ENCODE measurements at regions not wholly inside any gene's neighbourhood (a gene's known extent, or its start where the extent isn't known, plus 50 kb on each side); places are given as distances from the start of the nearest gene placed in this dataset.

GRCh38 chr1:99163671-99164070, 100.6 kb upstream of the PLPPR4 start:
- Histone ChIP-seq H3K27ac (ENCODE audit: low read length) (no peak overlapping the region), H3K36me3 (ENCODE audit: control insufficient read depth in 2 of 2, insufficient read depth in 2 of 2, low read length in 2 of 2) (no peaks in the 10 kb centered on the region), H3K9me3 (ENCODE audit: control insufficient read depth in 2 of 2, low read length in 2 of 2) (no peaks in the 10 kb centered on the region), H3K4me3 (ENCODE audit: low read length in 2 of 2) (no peak overlapping the region), H3K4me1 (ENCODE audit: control insufficient read depth, insufficient read depth, low read length) (no peaks in the 10 kb centered on the region), H3K9ac (ENCODE audit: low read length in 2 of 2) (no peak overlapping the region), H3K27me3 (ENCODE audit: control insufficient read depth in 1 of 2, insufficient read depth in 2 of 2, low read length in 2 of 2) (no peaks in the 10 kb centered on the region)

- H3K4me1 ChIP-seq (ENCODE audit: control insufficient read depth, insufficient read depth, low read length): no peaks in the 10 kb centered on the region
- no peaks in the 10 kb centered on the region for H3K9me3 ChIP-seq (ENCODE audit: control insufficient read depth in 2 of 2, low read length in 2 of 2)
- H3K36me3 ChIP-seq (ENCODE audit: control insufficient read depth in 2 of 2, insufficient read depth in 2 of 2, low read length in 2 of 2): no peaks in the 10 kb centered on the region
Measured at GRCh38 chr1:99170516-99170915, 93.8 kb upstream of the PLPPR4 start.

GRCh38 chr1:99171184-99171813, 93.0 kb upstream of the PLPPR4 start:
- H3K4me1 ChIP-seq (ENCODE audit: control insufficient read depth, insufficient read depth, low read length): no peaks in the 10 kb centered on the region
- no peak overlapping the region for H3K27ac ChIP-seq (ENCODE audit: low read length)
- no peak overlapping the region for H3K9ac ChIP-seq (ENCODE audit: low read length in 2 of 2)
- no peak overlapping the region for H3K4me3 ChIP-seq (ENCODE audit: low read length in 2 of 2)
- H3K9me3 ChIP-seq (ENCODE audit: control insufficient read depth in 2 of 2, low read length in 2 of 2): no peaks in the 10 kb centered on the region
- H3K27me3 ChIP-seq (ENCODE audit: control insufficient read depth in 1 of 2, insufficient read depth in 2 of 2, low read length in 2 of 2): no peaks in the 10 kb centered on the region
- no peaks in the 10 kb centered on the region for H3K36me3 ChIP-seq (ENCODE audit: control insufficient read depth in 2 of 2, insufficient read depth in 2 of 2, low read length in 2 of 2)

More at GRCh38 chr1:99170516-99170915, 93.8 kb upstream of the PLPPR4 start:
- no peak overlapping the region for H3K9ac ChIP-seq (ENCODE audit: low read length in 2 of 2)
- no peak overlapping the region for H3K27ac ChIP-seq (ENCODE audit: low read length)
- no peaks in the 10 kb centered on the region for H3K27me3 ChIP-seq (ENCODE audit: control insufficient read depth in 1 of 2, insufficient read depth in 2 of 2, low read length in 2 of 2)
- no peak overlapping the region for H3K4me3 ChIP-seq (ENCODE audit: low read length in 2 of 2)

DNA sequence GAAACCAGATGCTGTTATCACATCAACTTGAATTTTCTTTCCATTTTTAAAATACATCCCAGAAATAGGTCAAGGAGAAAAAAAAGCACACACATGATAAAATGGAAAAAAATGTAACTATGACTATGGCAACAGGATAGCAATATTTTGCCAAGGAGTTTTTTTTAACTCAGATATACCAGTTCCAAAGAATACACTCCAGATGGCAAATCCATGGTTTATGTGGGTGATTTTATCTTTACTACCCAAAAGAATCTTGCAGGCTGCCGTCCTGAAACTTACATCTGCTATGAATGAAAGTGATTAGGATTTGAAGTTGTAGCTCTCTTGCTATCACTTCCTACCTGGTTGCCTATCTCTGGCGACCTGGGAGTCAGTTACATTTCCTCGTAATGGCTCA, 91.0 kb upstream of the PLPPR4 start:
- Histone ChIP-seq H3K27me3 (ENCODE audit: control insufficient read depth in 1 of 2, insufficient read depth in 2 of 2, low read length in 2 of 2) (no peaks in the 10 kb centered on the region), H3K9ac (ENCODE audit: low read length in 2 of 2) (no peak overlapping the region), H3K27ac (ENCODE audit: low read length) (no peak overlapping the region), H3K4me1 (ENCODE audit: control insufficient read depth, insufficient read depth, low read length) (no peaks in the 10 kb centered on the region), H3K36me3 (ENCODE audit: control insufficient read depth in 2 of 2, insufficient read depth in 2 of 2, low read length in 2 of 2) (no peaks in the 10 kb centered on the region), H3K9me3 (ENCODE audit: control insufficient read depth in 2 of 2, low read length in 2 of 2) (no peaks in the 10 kb centered on the region), H3K4me3 (ENCODE audit: low read length in 2 of 2) (no peak overlapping the region)

GRCh38 chr1:99173900-99174299, 90.4 kb upstream of the PLPPR4 start:
- Histone ChIP-seq H3K36me3 (ENCODE audit: control insufficient read depth in 2 of 2, insufficient read depth in 2 of 2, low read length in 2 of 2) (no peaks in the 10 kb centered on the region), H3K9me3 (ENCODE audit: control insufficient read depth in 2 of 2, low read length in 2 of 2) (no peaks in the 10 kb centered on the region), H3K9ac (ENCODE audit: low read length in 2 of 2) (no peak overlapping the region), H3K27me3 (ENCODE audit: control insufficient read depth in 1 of 2, insufficient read depth in 2 of 2, low read length in 2 of 2) (no peaks in the 10 kb centered on the region), H3K4me3 (ENCODE audit: low read length in 2 of 2) (no peak overlapping the region), H3K27ac (ENCODE audit: low read length) (no peak overlapping the region), H3K4me1 (ENCODE audit: control insufficient read depth, insufficient read depth, low read length) (no peaks in the 10 kb centered on the region)

- Histone ChIP-seq H3K36me3 (ENCODE audit: control insufficient read depth in 2 of 2, insufficient read depth in 2 of 2, low read length in 2 of 2) (no peaks in the 10 kb centered on the region), H3K27ac (ENCODE audit: low read length) (no peak overlapping the region), H3K27me3 (ENCODE audit: control insufficient read depth in 1 of 2, insufficient read depth in 2 of 2, low read length in 2 of 2) (no peaks in the 10 kb centered on the region), H3K4me1 (ENCODE audit: control insufficient read depth, insufficient read depth, low read length) (no peaks in the 10 kb centered on the region), H3K4me3 (ENCODE audit: low read length in 2 of 2) (no peak overlapping the region), H3K9ac (ENCODE audit: low read length in 2 of 2) (no peak overlapping the region), H3K9me3 (ENCODE audit: control insufficient read depth in 2 of 2, low read length in 2 of 2) (no peaks in the 10 kb centered on the region)
Measured at GRCh38 chr1:99176753-99177152, 87.5 kb upstream of the PLPPR4 start.

GRCh38 chr1:99177465-99177864, 86.8 kb upstream of the PLPPR4 start:
- H3K27me3 ChIP-seq (ENCODE audit: control insufficient read depth in 1 of 2, insufficient read depth in 2 of 2, low read length in 2 of 2): no peaks in the 10 kb centered on the region
- H3K36me3 ChIP-seq (ENCODE audit: control insufficient read depth in 2 of 2, insufficient read depth in 2 of 2, low read length in 2 of 2): no peaks in the 10 kb centered on the region
- H3K4me1 ChIP-seq (ENCODE audit: control insufficient read depth, insufficient read depth, low read length): no peaks in the 10 kb centered on the region
- H3K9ac ChIP-seq (ENCODE audit: low read length in 2 of 2): no peak overlapping the region
- no peak overlapping the region for H3K27ac ChIP-seq (ENCODE audit: low read length)
- H3K9me3 ChIP-seq (ENCODE audit: control insufficient read depth in 2 of 2, low read length in 2 of 2): no peaks in the 10 kb centered on the region
- H3K4me3 ChIP-seq (ENCODE audit: low read length in 2 of 2): no peak overlapping the region

GRCh38 chr1:99180343-99180808, 83.9 kb upstream of the PLPPR4 start:
- Histone ChIP-seq H3K9me3 (ENCODE audit: control insufficient read depth in 2 of 2, low read length in 2 of 2) (no peaks in the 10 kb centered on the region), H3K4me3 (ENCODE audit: low read length in 2 of 2) (peak overlapping the region in 1 of 2 donors; percentile 8), H3K27me3 (ENCODE audit: control insufficient read depth in 1 of 2, insufficient read depth in 2 of 2, low read length in 2 of 2) (no peaks in the 10 kb centered on the region), H3K27ac (ENCODE audit: low read length) (no peak overlapping the region), H3K9ac (ENCODE audit: low read length in 2 of 2) (no peak overlapping the region), H3K36me3 (ENCODE audit: control insufficient read depth in 2 of 2, insufficient read depth in 2 of 2, low read length in 2 of 2) (no peaks in the 10 kb centered on the region), H3K4me1 (ENCODE audit: control insufficient read depth, insufficient read depth, low read length) (no peaks in the 10 kb centered on the region)

- Histone ChIP-seq H3K9ac (ENCODE audit: low read length in 2 of 2) (no peak overlapping the region), H3K36me3 (ENCODE audit: control insufficient read depth in 2 of 2, insufficient read depth in 2 of 2, low read length in 2 of 2) (no peaks in the 10 kb centered on the region), H3K4me1 (ENCODE audit: control insufficient read depth, insufficient read depth, low read length) (no peaks in the 10 kb centered on the region), H3K4me3 (ENCODE audit: low read length in 2 of 2) (no peak overlapping the region), H3K27me3 (ENCODE audit: control insufficient read depth in 1 of 2, insufficient read depth in 2 of 2, low read length in 2 of 2) (no peaks in the 10 kb centered on the region), H3K27ac (ENCODE audit: low read length) (no peak overlapping the region), H3K9me3 (ENCODE audit: control insufficient read depth in 2 of 2, low read length in 2 of 2) (no peaks in the 10 kb centered on the region)
Measured at GRCh38 chr1:99180915-99181314, 83.4 kb upstream of the PLPPR4 start.

- Histone ChIP-seq H3K4me3 (ENCODE audit: low read length in 2 of 2) (no peak overlapping the region), H3K4me1 (ENCODE audit: control insufficient read depth, insufficient read depth, low read length) (no peaks in the 10 kb centered on the region), H3K27ac (ENCODE audit: low read length) (no peak overlapping the region), H3K27me3 (ENCODE audit: control insufficient read depth in 1 of 2, insufficient read depth in 2 of 2, low read length in 2 of 2) (no peaks in the 10 kb centered on the region), H3K9ac (ENCODE audit: low read length in 2 of 2) (no peak overlapping the region), H3K9me3 (ENCODE audit: control insufficient read depth in 2 of 2, low read length in 2 of 2) (no peaks in the 10 kb centered on the region), H3K36me3 (ENCODE audit: control insufficient read depth in 2 of 2, insufficient read depth in 2 of 2, low read length in 2 of 2) (no peaks in the 10 kb centered on the region)
Measured at GRCh38 chr1:99181892-99182291, 82.4 kb upstream of the PLPPR4 start.

DNA sequence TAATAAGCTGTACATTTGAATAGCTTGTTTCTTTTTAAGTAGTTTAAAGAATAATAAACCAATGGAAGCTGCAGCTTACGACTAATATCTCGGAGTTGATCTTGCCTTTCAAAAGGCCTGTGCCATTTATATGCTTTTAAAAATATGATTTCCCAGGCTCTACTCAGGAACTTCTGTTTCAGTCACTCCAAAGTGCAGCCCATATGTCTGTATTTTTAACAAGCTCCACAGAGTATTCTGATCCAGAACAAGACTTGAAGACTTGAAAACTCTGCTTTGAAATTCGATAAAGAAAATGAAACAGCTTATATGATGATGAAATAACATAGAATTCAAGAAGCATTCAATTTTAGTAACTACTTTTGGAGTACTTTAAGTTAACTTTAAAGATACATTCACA, 79.1 kb upstream of the PLPPR4 start:
- H3K36me3 ChIP-seq (ENCODE audit: control insufficient read depth in 2 of 2, insufficient read depth in 2 of 2, low read length in 2 of 2): no peaks in the 10 kb centered on the region
- no peaks in the 10 kb centered on the region for H3K9me3 ChIP-seq (ENCODE audit: control insufficient read depth in 2 of 2, low read length in 2 of 2)
- no peak overlapping the region for H3K4me3 ChIP-seq (ENCODE audit: low read length in 2 of 2)
- no peaks in the 10 kb centered on the region for H3K27me3 ChIP-seq (ENCODE audit: control insufficient read depth in 1 of 2, insufficient read depth in 2 of 2, low read length in 2 of 2)
- H3K4me1 ChIP-seq (ENCODE audit: control insufficient read depth, insufficient read depth, low read length): no peaks in the 10 kb centered on the region
- no peak overlapping the region for H3K27ac ChIP-seq (ENCODE audit: low read length)
- no peak overlapping the region for H3K9ac ChIP-seq (ENCODE audit: low read length in 2 of 2)
